T-helper 22 cell (primary cell): ENCODE measurements at regions not wholly inside any gene's neighbourhood (a gene's known extent, or its start where the extent isn't known, plus 50 kb on each side); places are given as distances from the start of the nearest gene placed in this dataset.

Experiments used
- DNase-seq: peaks from one replicate; pipeline ENCODE4 v3.0.0-alpha.2; 2020; ENCODE audit warnings: low read depth

DNA sequence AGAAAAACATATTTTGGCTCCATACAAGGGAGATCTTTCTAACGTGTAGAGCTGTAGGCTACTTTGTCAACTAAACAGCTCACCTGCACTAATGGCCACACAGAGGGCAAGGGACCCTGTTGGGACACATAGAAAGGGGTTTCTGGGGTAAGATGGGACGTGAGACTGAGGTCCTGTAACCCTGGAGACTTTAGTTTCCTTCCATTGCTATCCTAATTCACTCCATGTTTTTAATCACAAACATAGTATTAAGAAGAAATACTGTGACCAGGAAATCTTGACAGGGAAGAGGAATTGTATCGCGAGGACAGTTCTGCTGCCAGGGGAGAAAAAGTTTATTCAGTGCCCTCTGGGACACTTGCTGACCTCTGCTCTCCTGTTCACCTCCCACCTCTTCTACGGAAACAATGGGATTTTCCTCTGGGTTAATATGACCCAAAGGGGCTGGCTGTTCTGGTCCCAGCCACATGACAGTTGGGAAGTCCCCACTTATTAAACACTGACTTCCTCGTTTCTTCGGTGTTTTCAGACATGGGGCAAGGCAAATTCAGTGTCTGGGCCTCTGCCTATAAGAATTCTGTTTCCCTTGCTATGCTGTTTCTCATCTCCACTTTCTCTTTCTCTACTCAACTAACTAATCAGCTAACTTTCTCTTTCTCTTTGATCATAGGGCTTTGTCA, 106.9 kb upstream of the SEMA6A start:
- DNase-seq = no peak

GRCh38 chr5:116675626-116675910, 100.9 kb upstream of the SEMA6A start:
- DNase-seq = no peak

GRCh38 chr5:116674881-116675625, 100.4 kb upstream of the SEMA6A start:
- DNase-seq = no peak

GRCh38 chr5:116673453-116673852, 98.8 kb upstream of the SEMA6A start:
- no peak for DNase-seq

- DNase-seq = no peak
These were observed 97.6 kb upstream of the SEMA6A start for GRCh38 chr5:116672203-116672602.

- DNase-seq = no peak
These were observed 96.7 kb upstream of the SEMA6A start for GRCh38 chr5:116671211-116671736.

DNA sequence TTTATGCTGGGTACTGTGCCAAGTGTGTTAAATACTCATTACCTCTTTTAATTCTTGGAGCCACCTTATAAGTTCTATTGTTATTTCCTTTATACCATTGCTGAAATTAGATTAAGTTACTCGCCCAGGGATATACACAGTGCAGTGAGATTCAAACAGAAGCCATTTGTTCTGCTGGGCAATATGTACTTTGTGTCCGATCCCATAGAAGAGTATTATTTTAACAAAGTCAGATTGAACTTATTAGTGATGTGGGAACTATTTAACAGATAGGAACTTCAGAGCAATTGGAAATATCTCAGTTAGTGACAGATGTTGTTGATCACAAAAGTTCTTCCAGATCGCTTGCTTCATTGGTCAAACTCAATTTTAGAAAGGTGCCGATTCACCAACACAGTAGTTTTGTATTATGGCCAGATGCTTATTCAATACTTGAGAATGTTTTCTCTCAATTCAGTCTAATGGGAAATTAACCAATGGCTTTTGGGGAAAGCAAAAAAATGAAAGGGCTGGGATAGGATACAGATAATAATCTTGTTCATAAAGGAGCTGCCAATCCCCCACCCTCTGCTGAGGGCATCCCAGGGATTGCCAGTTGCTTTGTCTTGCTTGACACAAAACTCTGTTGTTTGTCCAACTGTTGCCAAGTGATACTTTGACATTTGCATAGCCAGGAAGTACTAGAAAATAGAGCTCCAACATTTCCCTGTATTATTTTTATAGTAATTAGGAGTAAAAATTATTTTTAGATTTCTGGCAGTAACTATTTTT, 94.8 kb upstream of the SEMA6A start:
- DNase-seq = no peak

DNA sequence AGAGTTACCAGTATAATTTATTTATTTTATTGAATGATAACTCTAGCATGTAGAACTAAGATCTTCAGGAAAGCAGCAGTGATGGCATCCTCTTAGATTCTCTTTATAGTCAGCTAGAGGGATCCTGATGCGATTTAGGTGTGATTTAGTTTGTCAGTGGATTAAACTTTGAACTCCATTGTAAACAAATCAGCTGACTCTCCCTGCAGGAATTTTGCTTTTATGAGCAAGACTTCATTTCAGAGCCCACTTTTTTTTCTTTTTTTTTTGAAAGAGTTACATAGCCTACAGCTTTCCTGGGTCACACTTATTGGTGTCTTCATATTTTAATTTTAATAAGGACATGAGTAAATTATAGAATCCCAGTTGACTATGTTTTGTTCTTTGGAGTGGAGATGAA, 93.8 kb upstream of the SEMA6A start:
- DNase-seq = no peak

GRCh38 chr5:116666901-116667300, 92.3 kb upstream of the SEMA6A start:
- DNase-seq = no peak

DNA sequence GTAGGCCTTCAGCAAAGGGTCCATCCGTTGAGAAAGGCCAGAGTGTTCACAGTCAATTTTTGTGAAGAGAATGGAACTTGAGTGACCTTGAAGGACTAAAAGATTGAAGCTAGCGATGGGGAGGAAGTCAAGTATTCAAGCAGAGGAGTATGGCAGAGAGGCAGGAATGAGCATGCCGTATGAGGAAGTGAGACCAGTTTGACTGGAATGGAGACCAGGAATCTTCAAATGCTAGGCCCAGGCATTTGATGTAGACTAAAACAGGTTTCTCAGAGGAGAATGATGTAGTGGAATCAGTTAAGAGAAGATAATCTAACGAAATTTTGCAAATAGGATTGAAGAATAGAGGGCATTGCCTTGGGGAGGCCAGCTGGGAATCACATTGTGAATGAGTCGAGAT, 90.4 kb upstream of the SEMA6A start:
- no peak for DNase-seq

GRCh38 chr5:116663081-116663480, 88.5 kb upstream of the SEMA6A start:
- DNase-seq = no peak

DNA sequence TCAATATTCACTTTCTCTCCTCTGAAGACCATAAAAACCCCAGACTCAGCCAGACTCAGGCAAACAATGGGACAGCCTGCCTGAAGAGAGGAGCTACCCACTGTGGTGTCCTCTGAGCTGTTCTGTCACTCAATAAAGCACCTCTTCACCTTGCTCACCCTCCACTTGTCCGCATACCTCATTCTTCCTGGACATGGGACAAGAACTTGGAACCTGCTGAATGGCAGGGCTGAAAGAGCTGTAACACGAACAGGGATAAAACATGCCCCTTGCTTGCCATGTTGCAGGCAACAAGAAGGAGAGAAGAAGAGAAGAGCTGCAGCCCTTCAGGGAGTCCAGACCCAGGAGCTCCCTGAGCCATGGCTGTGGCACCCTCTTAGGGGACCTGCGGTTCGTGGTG, 86.8 kb upstream of the SEMA6A start:
- DNase-seq = no peak

DNA sequence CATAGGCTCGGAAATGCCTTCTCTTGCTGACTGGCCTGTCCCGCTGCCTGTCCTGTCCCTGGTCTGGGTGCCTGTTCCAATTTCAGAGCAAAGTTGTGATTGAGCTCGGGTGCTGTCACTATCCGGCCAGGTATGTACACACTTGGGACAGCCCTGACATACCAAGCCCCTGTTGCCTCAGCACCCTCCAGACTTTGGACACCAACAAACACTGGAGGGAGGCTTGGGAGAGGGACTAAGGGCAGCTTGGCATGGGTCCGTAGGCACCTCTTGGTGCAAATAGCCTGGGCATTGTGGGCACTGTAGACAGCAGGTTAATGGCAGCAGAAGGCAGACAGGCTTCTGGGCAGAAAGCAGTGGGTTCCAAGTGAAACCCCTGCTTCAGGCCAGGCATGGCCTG, 86.3 kb upstream of the SEMA6A start:
- DNase-seq = no peak

DNA sequence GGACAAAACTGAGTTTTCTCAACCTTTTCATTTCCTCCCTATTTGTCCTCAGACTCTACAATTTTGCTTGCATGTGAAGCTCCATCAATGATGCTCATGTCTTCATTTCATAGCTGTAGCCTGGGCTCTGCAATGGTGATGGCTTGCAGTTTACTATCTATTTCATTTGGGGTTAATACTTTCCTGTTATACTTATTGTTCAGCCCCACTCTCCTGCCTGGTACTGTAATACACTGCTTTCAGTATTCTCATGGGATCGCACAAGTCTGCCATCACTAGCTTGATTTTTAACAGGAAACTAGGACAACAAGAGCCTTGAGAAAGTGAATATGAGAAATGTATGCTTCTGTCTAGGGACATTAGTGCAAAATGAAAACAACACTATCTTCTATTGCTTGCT, 84.2 kb upstream of the SEMA6A start:
- no peak for DNase-seq

DNA sequence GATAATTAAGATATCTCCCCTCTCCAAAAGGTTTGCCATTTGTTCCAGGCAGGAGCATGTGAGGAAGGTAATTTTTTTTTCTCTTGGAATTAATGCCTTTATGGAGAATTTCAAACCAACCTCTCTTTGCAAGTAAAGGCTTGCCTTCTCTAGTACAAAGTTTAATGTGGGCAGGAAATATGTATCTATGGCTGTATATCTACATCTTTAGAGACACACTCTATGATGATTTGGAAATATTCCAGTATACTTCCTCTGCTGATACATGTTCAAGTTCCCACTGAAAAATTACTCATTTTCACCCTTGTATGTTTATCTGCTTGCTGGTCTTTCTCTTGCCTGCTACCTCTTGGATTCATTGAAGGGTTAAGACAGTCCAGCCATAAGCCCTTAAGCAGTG, 83.5 kb upstream of the SEMA6A start:
- DNase-seq = no peak

GRCh38 chr5:116655431-116655830, 80.8 kb upstream of the SEMA6A start:
- DNase-seq = no peak

- no peak for DNase-seq
These were observed 80.3 kb upstream of the SEMA6A start for GRCh38 chr5:116654925-116655324.

DNA sequence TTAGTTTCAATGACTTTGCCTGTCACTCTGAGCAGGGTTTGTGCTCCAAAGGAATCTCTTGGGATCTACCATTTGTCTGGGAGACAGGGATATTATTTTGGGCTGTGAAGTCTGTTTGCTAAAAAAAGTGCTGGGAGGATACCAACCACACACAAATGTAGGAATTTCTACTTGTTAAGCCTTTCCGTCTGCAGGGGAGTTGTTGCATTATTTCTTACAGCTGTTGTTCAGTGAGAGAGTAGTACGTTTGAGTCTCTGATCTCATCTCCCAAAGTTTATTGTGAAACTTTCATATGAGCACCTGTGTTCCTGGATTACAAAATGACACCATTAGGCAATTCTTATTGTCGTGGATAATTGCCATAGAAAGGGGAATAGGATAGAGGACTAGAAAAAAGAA, 78.3 kb upstream of the SEMA6A start:
- DNase-seq = no peak

- DNase-seq = no peak
These were observed 77.6 kb upstream of the SEMA6A start for GRCh38 chr5:116652196-116652729.

DNA sequence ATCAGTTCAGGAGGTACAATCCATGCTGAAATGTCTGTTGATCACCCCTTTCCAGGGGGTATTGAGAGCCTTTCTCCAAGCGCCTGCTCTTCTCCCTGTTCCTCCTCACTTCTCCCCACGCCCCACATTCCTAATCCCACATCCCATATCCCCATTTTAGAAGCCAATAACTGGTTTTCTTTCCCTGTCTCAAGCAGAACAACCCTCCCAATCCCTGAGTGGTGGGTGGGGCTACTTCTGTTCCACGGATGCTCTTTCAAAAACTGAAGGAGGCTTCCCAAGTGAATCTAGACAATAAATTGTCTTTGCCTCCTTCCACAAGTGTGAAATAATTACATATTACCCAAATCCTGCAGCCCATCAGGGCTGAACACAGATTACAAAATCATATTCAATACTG, 77.0 kb upstream of the SEMA6A start:
- DNase-seq = no peak

DNA sequence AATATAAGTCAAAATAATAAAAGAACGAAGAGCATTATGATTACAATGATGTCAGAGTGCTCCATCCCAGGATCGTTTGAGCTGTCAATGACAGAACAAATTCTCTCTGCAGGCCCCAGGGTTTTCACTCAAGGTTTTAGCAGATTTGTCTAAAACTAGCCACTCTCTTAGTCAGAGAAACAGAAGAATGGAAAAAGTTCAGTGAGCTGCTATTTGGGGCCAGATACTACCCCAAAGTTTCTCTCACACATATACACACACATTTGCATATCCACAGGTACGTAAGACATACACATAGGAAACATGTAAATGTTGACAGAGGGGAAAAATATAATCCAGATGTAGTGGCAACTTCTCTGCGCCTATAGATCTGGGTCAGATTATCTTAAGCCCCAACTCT, 76.3 kb upstream of the SEMA6A start:
- DNase-seq = no peak

DNA sequence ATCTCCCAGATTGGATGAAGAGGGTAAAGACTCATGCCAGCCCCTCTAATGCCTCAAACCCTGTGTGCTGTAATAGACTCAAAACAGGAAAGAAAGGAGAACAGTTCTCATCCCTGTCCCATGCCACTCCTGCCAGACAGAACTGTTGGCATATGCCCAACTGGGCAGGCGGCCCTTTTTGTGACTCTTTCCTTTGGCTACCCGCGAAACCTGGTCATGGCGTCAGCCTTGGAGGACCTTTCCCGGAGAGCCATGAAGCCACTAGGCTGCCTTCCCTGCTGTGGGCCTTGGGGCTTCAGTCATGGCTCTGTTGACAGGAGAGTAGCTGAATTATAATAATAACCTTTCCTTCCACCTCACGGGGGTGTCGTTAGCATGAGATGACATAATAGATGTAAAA, 75.9 kb upstream of the SEMA6A start:
- no peak for DNase-seq
